CD4-positive, alpha-beta T cell treated with Interferon gamma for 1 hour (primary cell): ENCODE measurements at regions not wholly inside any gene's neighbourhood (a gene's known extent, or its start where the extent isn't known, plus 50 kb on each side); places are given as distances from the start of the nearest gene placed in this dataset.

Experiments
- DNase-seq: peaks from one replicate; pipeline ENCODE4 v3.0.0-alpha.2; 2020

DNA sequence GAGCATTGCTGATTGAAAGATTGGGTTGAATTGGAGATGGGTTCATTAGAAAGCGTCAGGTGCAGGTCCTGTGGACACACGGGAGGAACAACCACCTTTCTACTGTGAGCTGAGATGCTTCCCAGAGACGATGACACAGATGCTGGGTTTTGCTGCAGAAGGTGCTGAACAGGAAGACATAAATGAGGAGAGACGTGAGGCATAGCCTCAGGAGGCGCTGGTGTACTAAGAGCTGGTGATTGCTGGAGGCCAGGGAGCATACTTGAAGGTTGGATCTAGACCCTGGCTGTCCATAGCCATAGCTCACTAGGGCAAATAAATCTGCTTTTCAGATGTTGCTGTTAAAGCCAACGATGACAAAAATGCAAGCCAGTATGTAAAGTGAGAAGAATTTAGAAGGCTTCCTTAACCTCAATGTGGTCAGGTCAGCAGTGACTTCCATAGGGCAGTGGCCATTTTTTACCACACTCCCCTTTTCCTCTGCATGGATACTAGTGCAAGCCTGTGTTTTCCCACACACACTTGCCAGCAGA, 153.7 kb downstream of the SOX11 start:
- DNase-seq = no peak

DNA sequence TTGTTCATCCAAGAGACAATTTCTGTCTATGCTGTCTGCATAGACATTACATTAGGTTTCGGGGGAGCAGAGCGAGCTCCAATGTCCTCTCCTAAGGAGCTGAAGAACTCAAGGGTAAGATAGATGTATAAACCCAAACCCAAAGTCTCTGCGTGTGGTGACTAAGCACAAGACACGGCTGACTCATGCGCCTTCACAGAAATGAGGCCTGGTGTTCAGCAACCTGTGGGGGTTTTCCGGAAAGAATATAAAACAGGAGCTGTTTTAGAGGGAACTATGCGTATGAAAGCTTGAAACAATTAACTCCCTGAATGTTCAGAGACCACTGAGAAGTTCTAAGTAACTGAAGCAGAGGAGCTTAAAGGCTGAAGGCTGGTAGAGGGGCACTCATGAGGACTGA, 154.7 kb downstream of the SOX11 start:
- DNase-seq = no peak

DNA sequence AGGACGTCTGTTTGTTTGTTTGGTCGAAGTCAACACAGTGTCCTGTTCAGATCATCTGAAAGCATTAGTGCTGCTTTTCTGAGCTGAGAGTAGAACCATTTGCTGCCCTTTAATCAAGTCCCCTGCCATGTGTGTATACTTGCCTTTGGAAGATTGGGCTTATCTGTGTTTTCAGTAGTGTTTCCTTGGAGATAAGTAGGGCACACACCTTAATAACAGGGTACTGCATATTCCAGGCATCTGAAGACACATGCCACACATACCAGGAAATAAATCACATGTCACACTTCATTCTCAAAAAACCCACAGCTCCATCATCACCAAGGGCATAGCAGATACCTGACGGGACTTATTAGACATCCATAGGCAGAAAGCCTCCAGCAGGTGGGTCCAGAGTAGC, 157.4 kb downstream of the SOX11 start:
- no peak for DNase-seq

GRCh38 chr2:5851410-5851809, 159.2 kb downstream of the SOX11 start:
- DNase-seq = no peak

DNA sequence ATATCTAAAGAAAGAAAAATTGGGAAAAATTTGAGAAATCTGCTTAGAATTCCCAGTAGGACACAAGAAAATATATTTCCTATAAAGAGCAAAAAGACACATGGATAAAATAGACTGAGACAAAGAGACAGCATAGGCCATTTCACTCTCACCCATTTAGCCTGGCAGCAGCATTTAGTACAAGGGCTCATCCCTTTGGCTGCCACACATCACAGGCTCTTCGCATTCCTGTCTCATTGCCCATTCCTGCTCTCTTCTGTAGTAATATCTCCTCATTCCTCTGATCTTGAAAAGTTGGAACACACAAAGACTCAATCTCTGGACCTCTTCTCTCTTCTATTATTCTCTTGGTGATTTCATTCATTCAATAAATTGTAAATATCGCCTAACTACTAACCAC, 162.6 kb downstream of the SOX11 start:
- DNase-seq = no peak

DNA sequence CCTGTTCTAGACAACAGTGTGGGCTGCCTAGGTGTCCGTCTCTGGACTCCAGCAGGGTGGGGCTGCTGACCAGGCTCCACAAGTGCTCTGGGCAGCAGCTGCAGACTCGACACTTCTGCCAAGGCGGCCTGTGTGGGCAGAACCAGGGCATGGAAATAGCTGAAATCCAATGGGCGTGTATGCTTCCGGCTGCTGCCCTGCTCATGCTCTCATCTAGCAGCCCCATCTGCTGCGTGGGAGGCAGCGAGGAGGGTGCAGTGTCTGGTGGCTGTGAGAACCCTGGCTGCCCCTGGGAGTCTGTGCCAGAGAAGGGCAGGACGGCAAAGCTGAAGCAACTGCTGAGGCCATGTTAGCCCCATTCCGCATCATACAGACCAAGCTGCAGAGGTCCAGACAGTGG, 174.9 kb downstream of the SOX11 start:
- DNase-seq = no peak

DNA sequence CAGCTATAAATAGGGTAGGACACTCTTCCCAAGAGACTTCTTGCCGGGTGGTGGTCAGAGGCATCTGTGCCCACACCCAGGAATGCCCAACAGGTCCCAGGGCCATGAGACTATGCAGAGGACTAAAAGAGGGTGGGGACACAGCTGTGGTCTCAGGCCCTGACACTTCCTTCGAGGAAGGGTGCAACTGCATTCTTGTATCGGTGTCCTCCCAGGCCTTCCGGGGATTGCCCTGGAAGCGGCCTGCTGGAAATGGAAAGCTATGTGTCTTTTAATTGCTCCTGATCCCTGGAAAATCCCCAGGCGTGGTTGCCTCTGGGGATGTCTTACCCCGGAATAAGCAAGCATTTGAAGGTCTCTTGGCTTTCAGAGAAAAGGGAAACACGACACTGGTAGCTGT, 176.7 kb downstream of the SOX11 start:
- DNase-seq = no peak

DNA sequence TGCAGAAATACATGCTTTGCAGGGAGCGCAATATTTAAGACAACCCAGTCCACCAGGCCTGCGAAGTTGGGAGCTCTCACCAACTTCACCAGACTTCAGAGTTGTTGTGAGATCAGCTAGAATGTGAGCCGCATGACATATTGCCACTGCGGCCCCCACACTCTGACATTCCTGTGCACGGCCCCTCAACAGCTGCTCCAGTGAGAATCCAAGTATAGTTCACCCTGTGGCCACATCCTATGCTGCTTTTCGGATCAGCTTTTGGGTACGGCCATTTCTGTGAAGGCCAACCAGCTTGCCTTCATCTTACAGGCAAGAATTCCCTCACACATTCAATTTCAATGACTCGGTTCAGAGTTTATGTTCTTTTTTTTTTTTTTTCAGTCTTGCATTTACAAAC, 177.8 kb downstream of the SOX11 start:
- no peak for DNase-seq

GRCh38 chr2:5877360-5877759, 185.2 kb downstream of the SOX11 start:
- DNase-seq = no peak

- DNase-seq = no peak
These were observed 193.4 kb downstream of the SOX11 start for GRCh38 chr2:5885451-5886173.

GRCh38 chr2:5886462-5886861, 194.3 kb downstream of the SOX11 start:
- DNase-seq = no peak

- DNase-seq = no peak
These were observed 195.9 kb downstream of the SOX11 start for GRCh38 chr2:5888126-5888525.

DNA sequence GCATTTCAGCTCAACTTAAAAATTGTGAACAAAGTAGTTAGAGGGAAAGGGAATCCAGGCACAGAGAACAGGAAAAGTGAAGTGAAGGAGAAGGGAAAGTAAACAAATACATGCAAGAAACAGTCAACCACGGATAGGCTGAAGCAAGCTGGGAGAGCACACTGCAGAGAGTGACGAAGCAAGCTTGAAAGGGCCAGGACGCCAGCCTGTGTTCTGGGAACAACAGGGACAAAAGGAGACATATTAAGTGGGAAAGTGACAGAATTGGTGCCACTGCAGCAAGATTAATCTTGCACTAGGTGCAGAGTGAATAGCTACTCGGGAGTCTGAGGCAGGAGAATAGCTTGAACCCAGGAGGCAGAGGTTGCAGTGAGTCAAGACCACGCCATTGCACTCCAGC, 197.3 kb downstream of the SOX11 start:
- no peak for DNase-seq

DNA sequence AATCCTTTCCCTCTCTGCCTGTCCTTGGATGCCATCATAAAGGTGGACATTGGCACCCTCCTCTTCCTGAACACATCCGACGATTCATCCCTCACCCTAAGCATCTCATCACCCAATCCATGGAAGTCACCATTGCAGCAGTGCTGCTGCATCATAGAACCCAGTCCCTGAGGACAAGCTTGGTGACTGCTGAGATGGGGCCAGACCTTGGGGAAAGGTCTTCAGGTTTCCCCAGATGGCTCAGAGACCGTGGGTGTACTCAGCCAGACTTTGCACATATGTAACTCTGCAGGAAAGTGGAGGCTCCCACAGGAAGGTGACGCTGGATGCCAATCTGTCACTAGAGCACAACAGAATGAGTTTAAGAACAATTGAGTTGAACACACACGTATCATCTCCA, 202.2 kb downstream of the SOX11 start:
- DNase-seq = no peak

- DNase-seq = no peak
These were observed 203.1 kb downstream of the SOX11 start for GRCh38 chr2:5895284-5895683.

- DNase-seq = no peak
These were observed 205.1 kb downstream of the SOX11 start for GRCh38 chr2:5897249-5897648.

DNA sequence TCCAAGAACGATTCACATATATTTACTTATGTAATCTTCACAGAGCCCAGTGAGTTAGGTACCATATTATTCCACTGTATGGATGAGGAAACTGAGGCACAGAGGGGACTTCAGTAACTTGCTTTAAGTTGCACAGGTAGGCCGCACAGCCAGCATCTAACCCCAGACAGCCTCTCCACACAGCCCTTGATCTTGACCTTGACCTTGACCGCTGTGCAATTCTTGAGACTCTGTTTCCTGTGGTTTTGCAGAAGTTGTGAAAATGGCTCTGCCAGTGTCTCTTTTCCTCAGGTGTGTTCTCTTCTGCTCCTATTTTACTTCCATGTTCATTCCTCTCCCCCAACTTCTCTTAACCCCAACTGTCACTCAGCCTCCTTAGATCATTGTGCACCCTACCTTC, 206.5 kb downstream of the SOX11 start:
- no peak for DNase-seq

DNA sequence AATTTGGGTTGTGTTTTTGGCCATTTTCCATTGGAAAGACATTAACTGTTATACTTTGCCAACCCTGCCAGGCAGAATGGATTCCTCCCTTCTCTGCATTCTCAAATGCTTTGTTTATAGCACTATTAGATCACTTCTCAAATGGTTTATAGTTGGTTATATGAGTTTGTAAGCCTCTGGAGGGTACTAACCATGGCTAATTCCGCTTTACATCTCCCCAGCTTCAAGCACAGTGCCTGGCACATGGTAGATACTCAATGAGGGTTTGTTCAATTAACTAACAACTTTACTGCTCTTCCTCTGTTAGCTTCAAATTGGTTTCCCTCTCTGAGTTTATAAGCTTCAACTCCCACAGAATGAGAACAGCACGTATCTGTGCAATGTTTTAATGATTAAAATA, 213.5 kb downstream of the SOX11 start:
- DNase-seq = no peak

GRCh38 chr2:5908071-5908470, 215.9 kb downstream of the SOX11 start:
- no peak for DNase-seq

- DNase-seq = no peak
These were observed 219.5 kb downstream of the SOX11 start for GRCh38 chr2:5911718-5912117.

DNA sequence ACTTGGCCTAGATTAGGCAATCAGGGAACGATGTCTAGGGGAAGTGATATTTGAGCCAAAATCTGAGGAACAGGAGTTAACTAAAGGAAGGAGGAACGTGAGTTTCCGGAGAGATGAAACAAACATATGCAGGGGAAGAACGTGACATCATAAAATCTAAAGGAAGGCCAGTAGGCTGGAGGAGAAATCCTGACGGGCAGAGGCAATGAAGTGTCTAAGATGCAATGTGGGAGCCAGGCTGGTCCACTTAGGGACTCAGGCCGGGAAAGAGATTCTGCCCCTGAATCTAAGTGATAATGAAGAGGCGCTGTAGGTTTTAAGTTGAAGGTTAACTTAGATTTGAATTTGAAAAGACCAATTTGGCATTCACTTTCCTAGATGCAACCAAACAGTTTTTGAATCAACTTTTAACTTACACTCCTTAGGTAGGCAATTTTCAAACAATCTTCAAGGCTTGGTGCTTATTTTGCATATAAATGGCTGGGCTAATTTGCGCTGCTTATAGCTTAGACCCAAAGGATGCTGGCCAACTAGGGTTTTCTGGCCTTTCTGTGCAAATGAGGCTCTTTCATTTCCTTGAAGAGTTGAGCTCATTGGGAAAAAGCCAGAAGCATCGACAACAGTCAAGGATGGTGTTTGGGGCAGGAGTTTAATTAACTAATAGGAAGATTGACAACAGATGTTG, 221.7 kb downstream of the SOX11 start:
- no peak for DNase-seq

GRCh38 chr2:5914811-5915611, 222.8 kb downstream of the SOX11 start:
- no peak for DNase-seq

GRCh38 chr2:5915881-5916310, 223.7 kb downstream of the SOX11 start:
- DNase-seq = no peak
